T-helper 1 cell treated with Interleukin-12 subunit alpha and Interleukin-12 subunit beta and Interleukin-4 antibody, amounts not matched to agents 30 μg/mL and 1 μg/mL, for 36 hours (primary cell): ENCODE measurements at regions not wholly inside any gene's neighbourhood (a gene's known extent, or its start where the extent isn't known, plus 50 kb on each side); places are given as distances from the start of the nearest gene placed in this dataset.

Source experiments
- H3K27ac Mint-ChIP-seq: one replicate; pipeline ENCODE4 v1.8.0; 2021; ENCODE audit warnings: mild to moderate bottlenecking, mixed read lengths
- H3K27me3 Mint-ChIP-seq: one replicate; pipeline ENCODE4 v1.8.0; 2021; ENCODE audit warnings: low read depth, mixed read lengths
- H3K36me3 Mint-ChIP-seq: one replicate; pipeline ENCODE4 v1.8.0; 2021; ENCODE audit warnings: low read depth, mixed read lengths
- H3K4me1 Mint-ChIP-seq: one replicate; pipeline ENCODE4 v1.8.0; 2021; ENCODE audit warnings: low read depth, mixed read lengths
- H3K4me3 Mint-ChIP-seq: one replicate; pipeline ENCODE4 v1.8.0; 2021; ENCODE audit warnings: mild to moderate bottlenecking, moderate library complexity, mixed read lengths
- H3K9me3 Mint-ChIP-seq: one replicate; pipeline ENCODE4 v1.8.0; 2021; ENCODE audit warnings: mixed read lengths

- H3K4me3 Mint-ChIP-seq, result no peak overlapping the region
- no peak overlapping the region for H3K27ac Mint-ChIP-seq
- H3K9me3 Mint-ChIP-seq, result peaks cover 6% of the 10 kb centered on the region
- H3K36me3 Mint-ChIP-seq, result no peaks in the 10 kb centered on the region
- no peaks in the 10 kb centered on the region for H3K4me1 Mint-ChIP-seq
- no peaks in the 10 kb centered on the region for H3K27me3 Mint-ChIP-seq
These were observed 154.4 kb downstream of the LRIG3 start for GRCh38 chr12:58765653-58766512.

GRCh38 chr12:58766513-58766870 is 153.8 kb downstream of the LRIG3 start:
- Mint-ChIP-seq H3K36me3 (no peaks in the 10 kb centered on the region), H3K4me3 (no peak overlapping the region), H3K27ac (no peak overlapping the region), H3K9me3 (peaks cover 6% of the 10 kb centered on the region), H3K4me1 (no peaks in the 10 kb centered on the region), H3K27me3 (no peaks in the 10 kb centered on the region)

DNA sequence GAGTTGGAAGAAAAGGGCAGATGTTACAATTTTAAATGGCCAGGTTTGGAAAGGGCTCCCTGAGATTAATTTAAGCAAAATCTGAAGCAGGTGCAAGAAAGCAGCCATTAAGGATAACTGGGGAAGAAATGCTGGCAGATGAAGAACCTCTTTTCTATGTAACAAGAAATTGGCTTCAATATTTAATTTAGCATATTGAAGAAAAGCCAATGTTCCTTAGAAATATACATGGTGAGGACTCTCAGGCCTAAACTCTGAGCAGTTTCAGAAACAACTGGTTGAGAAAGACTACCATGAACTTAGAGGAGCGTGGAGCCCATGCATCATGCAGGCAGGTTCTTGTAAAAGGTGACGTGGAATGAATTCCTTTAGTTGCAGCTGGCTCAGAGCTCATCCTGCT is 152.8 kb downstream of the LRIG3 start:
- Mint-ChIP-seq H3K4me1 (no peaks in the 10 kb centered on the region), H3K36me3 (no peaks in the 10 kb centered on the region), H3K4me3 (no peak overlapping the region), H3K27ac (no peak overlapping the region), H3K9me3 (peaks cover 6% of the 10 kb centered on the region), H3K27me3 (no peaks in the 10 kb centered on the region)

- Mint-ChIP-seq H3K27ac (no peak overlapping the region), H3K9me3 (peaks cover 3% of the 10 kb centered on the region), H3K4me3 (no peak overlapping the region), H3K4me1 (no peaks in the 10 kb centered on the region), H3K36me3 (no peaks in the 10 kb centered on the region), H3K27me3 (no peaks in the 10 kb centered on the region)
These were observed 146.3 kb downstream of the LRIG3 start for GRCh38 chr12:58773986-58774385.

- Mint-ChIP-seq H3K36me3 (no peaks in the 10 kb centered on the region), H3K27me3 (no peaks in the 10 kb centered on the region), H3K27ac (no peak overlapping the region), H3K4me1 (no peaks in the 10 kb centered on the region), H3K4me3 (no peak overlapping the region), H3K9me3 (no peaks in the 10 kb centered on the region)
These were observed 145.6 kb downstream of the LRIG3 start for GRCh38 chr12:58774731-58775130.

- H3K4me1 Mint-ChIP-seq, result no peaks in the 10 kb centered on the region
- H3K27me3 Mint-ChIP-seq, result no peaks in the 10 kb centered on the region
- H3K4me3 Mint-ChIP-seq, result no peak overlapping the region
- H3K27ac Mint-ChIP-seq, result no peak overlapping the region
- no peaks in the 10 kb centered on the region for H3K36me3 Mint-ChIP-seq
- no peaks in the 10 kb centered on the region for H3K9me3 Mint-ChIP-seq
These were observed 144.9 kb downstream of the LRIG3 start for GRCh38 chr12:58775396-58775795.

DNA sequence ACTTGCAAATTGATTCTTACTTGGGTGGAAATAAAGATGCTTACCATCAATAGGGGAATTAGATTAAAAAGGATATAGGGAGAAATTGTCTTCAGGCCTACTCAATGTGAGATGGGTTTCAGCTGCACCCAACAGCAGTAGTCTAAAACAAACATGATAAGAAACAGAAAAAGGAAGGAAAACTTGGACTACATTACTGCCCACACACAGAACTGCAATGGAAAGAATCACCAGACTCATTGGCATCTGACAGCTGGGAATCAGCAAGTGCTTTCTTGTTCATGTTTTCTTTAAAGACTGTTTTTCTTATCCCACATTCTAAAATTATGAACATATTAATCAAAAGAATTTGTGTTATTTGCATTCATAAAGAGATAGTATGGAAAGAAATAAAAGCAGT is 144.2 kb downstream of the LRIG3 start:
- Mint-ChIP-seq H3K9me3 (peaks cover 2% of the 10 kb centered on the region), H3K4me1 (no peaks in the 10 kb centered on the region), H3K36me3 (no peaks in the 10 kb centered on the region), H3K4me3 (no peak overlapping the region), H3K27me3 (no peaks in the 10 kb centered on the region), H3K27ac (no peak overlapping the region)

DNA sequence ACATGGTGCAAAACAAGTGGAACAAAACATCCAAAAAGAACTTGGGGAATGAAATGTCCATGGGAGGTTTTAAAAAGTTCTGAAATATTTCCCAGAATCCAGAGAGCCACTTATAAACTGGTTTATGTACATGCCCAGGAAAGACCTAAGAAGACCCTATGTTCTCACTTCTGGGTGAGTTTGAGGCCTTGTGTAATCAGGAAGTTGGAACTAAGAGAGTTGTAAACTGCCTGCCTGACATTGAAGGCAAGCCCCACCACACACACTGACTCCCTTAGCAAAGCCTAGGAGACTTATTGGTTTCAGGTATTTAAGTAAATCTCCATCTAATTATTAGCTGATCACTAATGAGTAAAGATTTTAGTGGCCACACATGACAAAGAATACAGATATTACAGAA is 142.5 kb downstream of the LRIG3 start:
- no peak overlapping the region for H3K27ac Mint-ChIP-seq
- H3K27me3 Mint-ChIP-seq, result no peaks in the 10 kb centered on the region
- H3K4me3 Mint-ChIP-seq, result no peak overlapping the region
- H3K9me3 Mint-ChIP-seq, result peaks cover 4% of the 10 kb centered on the region
- no peaks in the 10 kb centered on the region for H3K36me3 Mint-ChIP-seq
- no peaks in the 10 kb centered on the region for H3K4me1 Mint-ChIP-seq

GRCh38 chr12:58781609-58782008 is 138.7 kb downstream of the LRIG3 start:
- H3K36me3 Mint-ChIP-seq, result no peaks in the 10 kb centered on the region
- no peak overlapping the region for H3K27ac Mint-ChIP-seq
- H3K9me3 Mint-ChIP-seq, result peaks cover 4% of the 10 kb centered on the region
- no peaks in the 10 kb centered on the region for H3K4me1 Mint-ChIP-seq
- no peak overlapping the region for H3K4me3 Mint-ChIP-seq
- no peaks in the 10 kb centered on the region for H3K27me3 Mint-ChIP-seq

GRCh38 chr12:58787021-58787760 is 133.1 kb downstream of the LRIG3 start:
- H3K4me3 Mint-ChIP-seq, result no peak overlapping the region
- peaks cover 9% of the 10 kb centered on the region for H3K9me3 Mint-ChIP-seq
- H3K27me3 Mint-ChIP-seq, result no peaks in the 10 kb centered on the region
- H3K4me1 Mint-ChIP-seq, result no peaks in the 10 kb centered on the region
- H3K36me3 Mint-ChIP-seq, result no peaks in the 10 kb centered on the region
- no peak overlapping the region for H3K27ac Mint-ChIP-seq

DNA sequence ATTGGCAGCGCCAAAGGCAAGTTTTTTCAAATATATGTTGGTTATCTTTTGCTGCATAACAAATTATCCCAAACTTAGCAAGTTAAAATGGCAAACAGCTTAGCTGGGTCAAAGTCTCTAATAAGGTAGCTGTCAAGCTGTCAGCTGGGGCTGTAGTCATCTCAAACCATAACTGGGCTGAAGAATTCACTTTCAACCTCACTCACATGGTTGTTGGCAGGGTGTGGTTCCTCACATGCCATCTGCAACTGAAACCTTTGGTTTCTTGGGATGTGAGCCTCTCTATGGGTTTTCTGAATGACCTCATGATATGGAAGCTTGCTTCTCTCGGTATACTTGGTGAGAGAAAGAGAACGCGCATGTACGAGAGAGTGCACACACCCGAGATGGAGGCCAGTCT is 125.4 kb downstream of the LRIG3 start:
- Mint-ChIP-seq H3K4me1 (no peaks in the 10 kb centered on the region), H3K36me3 (no peaks in the 10 kb centered on the region), H3K9me3 (peaks cover 4% of the 10 kb centered on the region), H3K27ac (no peak overlapping the region), H3K4me3 (no peak overlapping the region), H3K27me3 (no peaks in the 10 kb centered on the region)

DNA sequence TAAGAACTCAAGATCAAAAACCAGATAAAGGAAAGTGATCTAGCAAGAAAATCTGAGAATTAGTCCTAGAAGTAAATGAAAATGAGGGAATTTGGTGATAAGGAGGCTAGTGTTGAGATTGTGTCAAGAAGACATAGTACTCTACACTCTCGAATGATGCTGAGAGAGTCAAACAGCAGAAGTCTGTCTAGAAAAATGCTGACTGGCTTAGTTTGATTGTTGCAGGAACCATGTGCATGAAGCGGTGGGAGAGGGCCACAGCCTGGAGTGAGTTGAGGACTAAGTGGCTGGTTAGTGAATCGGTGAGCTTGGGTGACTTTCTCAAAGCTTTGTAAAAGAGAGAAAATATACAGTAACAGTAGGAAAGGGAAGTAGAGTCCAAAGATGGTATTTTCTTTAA is 124.5 kb downstream of the LRIG3 start:
- Mint-ChIP-seq H3K27ac (no peak overlapping the region), H3K27me3 (no peaks in the 10 kb centered on the region), H3K9me3 (peaks cover 4% of the 10 kb centered on the region), H3K36me3 (no peaks in the 10 kb centered on the region), H3K4me1 (no peaks in the 10 kb centered on the region), H3K4me3 (no peak overlapping the region)

- peaks cover 4% of the 10 kb centered on the region for H3K9me3 Mint-ChIP-seq
- H3K4me3 Mint-ChIP-seq, result no peak overlapping the region
- no peak overlapping the region for H3K27ac Mint-ChIP-seq
- no peaks in the 10 kb centered on the region for H3K4me1 Mint-ChIP-seq
- H3K36me3 Mint-ChIP-seq, result no peaks in the 10 kb centered on the region
- H3K27me3 Mint-ChIP-seq, result no peaks in the 10 kb centered on the region
These were observed 118.3 kb downstream of the LRIG3 start for GRCh38 chr12:58801986-58802385.

DNA sequence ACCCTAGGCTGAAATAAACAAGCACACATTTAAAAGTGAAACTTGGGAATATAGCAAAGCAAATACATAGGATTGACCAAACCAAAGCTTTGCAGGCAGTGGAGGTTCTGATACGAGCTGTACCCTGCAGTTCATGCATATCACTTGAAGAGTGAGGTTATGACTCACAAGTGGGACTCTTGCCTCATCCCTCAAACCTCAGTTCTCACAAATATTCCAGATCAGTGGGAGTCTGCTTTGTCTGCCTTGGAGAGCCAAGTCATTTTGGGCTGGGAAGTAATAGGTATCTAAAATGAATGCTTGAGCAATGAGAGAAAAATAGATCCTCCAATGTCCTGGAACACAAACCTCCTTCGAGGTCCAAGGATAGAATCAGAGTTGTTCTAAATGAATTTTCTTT is 116.4 kb downstream of the LRIG3 start:
- H3K9me3 Mint-ChIP-seq, result no peaks in the 10 kb centered on the region
- no peaks in the 10 kb centered on the region for H3K4me1 Mint-ChIP-seq
- H3K36me3 Mint-ChIP-seq, result no peaks in the 10 kb centered on the region

GRCh38 chr12:58804749-58805148 is 115.6 kb downstream of the LRIG3 start:
- H3K36me3 Mint-ChIP-seq, result no peaks in the 10 kb centered on the region
- no peak overlapping the region for H3K27ac Mint-ChIP-seq
- H3K4me1 Mint-ChIP-seq, result no peaks in the 10 kb centered on the region
- H3K4me3 Mint-ChIP-seq, result no peak overlapping the region
- no peaks in the 10 kb centered on the region for H3K9me3 Mint-ChIP-seq
- no peaks in the 10 kb centered on the region for H3K27me3 Mint-ChIP-seq

More for the DNA sequence above, 116.4 kb downstream of the LRIG3 start:
- H3K27me3 Mint-ChIP-seq, result no peaks in the 10 kb centered on the region
- H3K4me3 Mint-ChIP-seq, result no peak overlapping the region
- no peak overlapping the region for H3K27ac Mint-ChIP-seq
